ENCODE measurements at regions not wholly inside any gene's neighbourhood (a gene's known extent, or its start where the extent isn't known, plus 50 kb on each side); places are given as distances from the start of the nearest gene placed in this dataset.

GRCh38 chr15:37638116-37638515 is 296.3 kb upstream of the TMCO5A start:
- H3K9me3 Mint-ChIP-seq: no peaks in the 10 kb centered on the region
- no peak for DNase-seq
- no peak overlapping the region for H2AFZ ChIP-seq (ENCODE audit: low read length)

More at GRCh38 chr15:37638116-37638515, 296.3 kb upstream of the TMCO5A start:
- H2BK5ac ChIP-seq (ENCODE audit: insufficient read length, low read length): no peak overlapping the region
- H3K4me1 ChIP-seq (ENCODE audit: insufficient read depth, low read length): no peaks in the 10 kb centered on the region
- H3K4ac ChIP-seq (ENCODE audit: low read depth, low read length): no peak overlapping the region
- H2AK5ac ChIP-seq (ENCODE audit: insufficient read length, low read length): no peak overlapping the region
- H2BK15ac ChIP-seq (ENCODE audit: low read depth, low read length): no peak overlapping the region
- H3K23ac ChIP-seq (ENCODE audit: insufficient read length, low read depth, low read length): no peak overlapping the region
- H4K8ac ChIP-seq (replicated peaks; ENCODE audit: insufficient read length, low read depth, low read length): no peak overlapping the region
- TF ChIP-seq CTCF (conservative IDR thresholded peaks at IDR 0.05): no peak
- Mint-ChIP-seq H3K27ac (no peak overlapping the region), H3K27me3 (ENCODE audit: low read depth) (peaks cover 3% of the 10 kb centered on the region), H3K4me3 (no peak overlapping the region), H3K36me3 (ENCODE audit: insufficient read depth in 1 of 3, low read depth in 3 of 3) (no peaks in the 10 kb centered on the region), H3K4me1 (no peaks in the 10 kb centered on the region)
- H3T11ph ChIP-seq (ENCODE audit: low read length): no peak overlapping the region
- H4K5ac ChIP-seq (ENCODE audit: insufficient read length, low read depth, low read length): no peak overlapping the region
- H3K14ac ChIP-seq (ENCODE audit: insufficient read depth, low read length): no peak overlapping the region
- no peaks in the 10 kb centered on the region for H4K20me1 ChIP-seq (ENCODE audit: control insufficient read depth, insufficient read depth, insufficient read length)
- no peaks in the 10 kb centered on the region for H3K79me2 ChIP-seq (ENCODE audit: insufficient read depth, low read length)
- H3K79me1 ChIP-seq (ENCODE audit: insufficient read depth, low read depth, low read length, poor library complexity, severe bottlenecking): no peaks in the 10 kb centered on the region
- no peak overlapping the region for H2BK120ac ChIP-seq (ENCODE audit: low read depth, low read length, poor library complexity, severe bottlenecking)
- H3K23me2 ChIP-seq (ENCODE audit: insufficient read length, low read depth, low read length, poor library complexity, severe bottlenecking): no peaks in the 10 kb centered on the region
- no peak overlapping the region for H3K9ac ChIP-seq (ENCODE audit: extremely low read depth, insufficient read length, low read length)
- H2BK20ac ChIP-seq (ENCODE audit: low read depth, low read length, poor library complexity, severe bottlenecking): no peak overlapping the region
- no peak overlapping the region for H4K91ac ChIP-seq (ENCODE audit: insufficient read length, low read depth, low read length)
- H3K27me3 ChIP-seq (ENCODE audit: insufficient read depth, low read length): no peaks in the 10 kb centered on the region
- no peaks in the 10 kb centered on the region for H3K9me3 ChIP-seq (ENCODE audit: control insufficient read depth, low read depth, low read length)
- no peak overlapping the region for H3K56ac ChIP-seq (ENCODE audit: insufficient read length, low read depth, low read length)
- H3K4me2 ChIP-seq (ENCODE audit: insufficient read depth, insufficient read length, low read length): no peak overlapping the region
- H3K27ac ChIP-seq (ENCODE audit: insufficient read length, low read depth, low read length): no peak overlapping the region
- H3K18ac ChIP-seq (ENCODE audit: insufficient read length, low read depth, low read length): no peak overlapping the region
- H2BK12ac ChIP-seq (ENCODE audit: insufficient read length, low read depth, low read length): no peak overlapping the region
